RWPE1 (cell line): ENCODE measurements at regions not wholly inside any gene's neighbourhood (a gene's known extent, or its start where the extent isn't known, plus 50 kb on each side); places are given as distances from the start of the nearest gene placed in this dataset.

Source experiments
- CTCF ChIA-PET: fragments of 350-600 bp; sonication (Branson Sonifier 250); formaldehyde crosslinking; extraction: SDS; loops from one replicate; lab custom pipeline; 2021; lab: Yijun Ruan, JAX
- POLR2A ChIA-PET: fragments of 400-600 bp; formaldehyde crosslinking; extraction: SDS; loops from one replicate; lab custom pipeline; 2020; ENCODE audit warnings: antibody characterized with exemption; ENCODE audit not compliant: low non-redundant PET; lab: Yijun Ruan, JAX
- DNase-seq: peaks from one replicate; pipeline ENCODE4 v3.0.0; 2012; ENCODE audit warnings: low spot score
- H3K27ac ChIP-seq: fragments of 450-650 bp; 2 replicates; pipeline ENCODE4 v1.5.1; 2017
- TF ChIP-seq, protein P1 (sequence below): fragments of 450-650 bp; conservative IDR thresholded peaks from 2 replicates; pipeline ENCODE4 v1.5.1; 2017; ENCODE audit warnings: low read depth, mild to moderate bottlenecking

DNA sequence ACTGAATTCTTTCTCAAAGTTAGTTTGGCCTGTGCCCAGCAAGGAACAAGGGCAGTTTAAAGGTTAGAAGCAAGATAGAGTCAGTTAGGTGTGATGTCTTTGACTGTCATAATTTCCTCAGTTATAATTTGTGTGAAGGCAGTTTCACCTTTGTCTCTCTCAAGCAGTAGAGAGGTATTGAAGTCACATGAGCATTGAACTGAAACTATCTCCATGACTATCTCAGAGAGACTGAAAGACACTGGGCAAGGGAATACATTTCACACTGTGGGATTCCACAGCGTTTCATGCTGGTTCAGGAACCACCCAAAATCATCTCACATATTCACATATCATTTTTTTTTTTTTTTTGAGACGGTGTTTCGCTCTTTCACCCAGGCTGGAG lies 366.1 kb downstream of the PREX1 start:
- no peak for DNase-seq
- ChIA-PET POLR2A (no interaction called here), CTCF (no interaction called here)
- TF ChIP-seq, protein P1, sequence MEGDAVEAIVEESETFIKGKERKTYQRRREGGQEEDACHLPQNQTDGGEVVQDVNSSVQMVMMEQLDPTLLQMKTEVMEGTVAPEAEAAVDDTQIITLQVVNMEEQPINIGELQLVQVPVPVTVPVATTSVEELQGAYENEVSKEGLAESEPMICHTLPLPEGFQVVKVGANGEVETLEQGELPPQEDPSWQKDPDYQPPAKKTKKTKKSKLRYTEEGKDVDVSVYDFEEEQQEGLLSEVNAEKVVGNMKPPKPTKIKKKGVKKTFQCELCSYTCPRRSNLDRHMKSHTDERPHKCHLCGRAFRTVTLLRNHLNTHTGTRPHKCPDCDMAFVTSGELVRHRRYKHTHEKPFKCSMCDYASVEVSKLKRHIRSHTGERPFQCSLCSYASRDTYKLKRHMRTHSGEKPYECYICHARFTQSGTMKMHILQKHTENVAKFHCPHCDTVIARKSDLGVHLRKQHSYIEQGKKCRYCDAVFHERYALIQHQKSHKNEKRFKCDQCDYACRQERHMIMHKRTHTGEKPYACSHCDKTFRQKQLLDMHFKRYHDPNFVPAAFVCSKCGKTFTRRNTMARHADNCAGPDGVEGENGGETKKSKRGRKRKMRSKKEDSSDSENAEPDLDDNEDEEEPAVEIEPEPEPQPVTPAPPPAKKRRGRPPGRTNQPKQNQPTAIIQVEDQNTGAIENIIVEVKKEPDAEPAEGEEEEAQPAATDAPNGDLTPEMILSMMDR = no peak
- H3K27ac ChIP-seq = no peak overlapping the region

DNA sequence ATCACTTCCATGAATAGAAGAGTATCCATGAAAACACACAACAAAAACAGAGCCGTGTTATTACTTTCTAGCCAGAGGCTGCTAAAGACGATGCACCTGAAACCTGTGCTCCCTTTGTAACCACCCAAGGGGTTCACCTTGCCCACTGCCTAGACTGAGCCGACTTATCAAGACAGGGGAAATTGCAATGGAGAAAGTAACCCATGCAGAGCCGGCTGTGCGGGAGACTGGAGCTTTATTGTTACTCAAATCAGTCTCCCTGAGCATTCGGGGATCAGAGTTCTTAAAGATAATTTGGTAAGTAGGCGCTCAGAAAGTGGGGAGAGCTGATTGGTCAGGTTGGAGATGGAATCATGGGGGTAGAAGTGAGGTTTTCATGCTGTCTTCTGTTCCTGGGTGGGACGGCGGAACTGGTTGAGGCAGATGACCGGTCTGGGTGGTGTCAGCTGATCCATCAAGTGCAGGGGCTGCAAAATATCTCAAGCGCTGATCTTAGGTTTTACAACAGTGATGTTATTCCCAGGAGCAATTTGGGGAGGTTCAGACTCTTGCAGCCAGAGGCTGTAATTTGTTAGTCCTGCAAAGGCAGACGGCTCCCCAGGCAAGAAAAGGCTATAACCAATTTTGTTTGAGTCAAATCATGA lies 366.6 kb downstream of the PREX1 start:
- TF ChIP-seq, protein P1 = no peak
- POLR2A ChIA-PET = no interaction called here

DNA sequence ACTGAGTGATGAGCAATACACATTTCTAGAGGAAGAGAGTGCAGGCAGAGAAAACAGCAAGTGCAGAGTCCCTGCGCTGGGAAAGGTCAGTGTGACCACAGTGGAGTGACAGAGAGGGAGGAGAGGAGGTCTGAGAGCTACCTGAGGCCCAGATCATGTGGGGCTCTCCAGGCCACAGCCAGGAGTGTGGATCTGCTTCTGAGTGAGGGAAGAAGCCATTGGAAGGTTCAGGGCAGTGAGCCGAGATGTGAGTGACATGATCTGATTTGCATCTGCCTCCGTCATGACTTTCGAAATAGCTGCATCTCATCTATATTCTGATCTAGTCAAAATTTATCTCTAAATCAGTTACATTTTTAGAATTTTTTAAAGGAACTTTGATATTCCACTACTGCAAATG lies 367.1 kb downstream of the PREX1 start:
- no peak overlapping the region for H3K27ac ChIP-seq
- ChIA-PET CTCF (interaction anchor here (0.5 kb wide), 1 partner anchor 770 kb away, joined by 3 read pairs; no protein-coding TSS in a partner anchor), POLR2A (no interaction called here)
- no peak for DNase-seq
- TF ChIP-seq, protein P1 = no peak

More for the DNA sequence above, 366.6 kb downstream of the PREX1 start:
- CTCF ChIA-PET = no interaction called here
- DNase-seq = no peak
- H3K27ac ChIP-seq = no peak overlapping the region

DNA sequence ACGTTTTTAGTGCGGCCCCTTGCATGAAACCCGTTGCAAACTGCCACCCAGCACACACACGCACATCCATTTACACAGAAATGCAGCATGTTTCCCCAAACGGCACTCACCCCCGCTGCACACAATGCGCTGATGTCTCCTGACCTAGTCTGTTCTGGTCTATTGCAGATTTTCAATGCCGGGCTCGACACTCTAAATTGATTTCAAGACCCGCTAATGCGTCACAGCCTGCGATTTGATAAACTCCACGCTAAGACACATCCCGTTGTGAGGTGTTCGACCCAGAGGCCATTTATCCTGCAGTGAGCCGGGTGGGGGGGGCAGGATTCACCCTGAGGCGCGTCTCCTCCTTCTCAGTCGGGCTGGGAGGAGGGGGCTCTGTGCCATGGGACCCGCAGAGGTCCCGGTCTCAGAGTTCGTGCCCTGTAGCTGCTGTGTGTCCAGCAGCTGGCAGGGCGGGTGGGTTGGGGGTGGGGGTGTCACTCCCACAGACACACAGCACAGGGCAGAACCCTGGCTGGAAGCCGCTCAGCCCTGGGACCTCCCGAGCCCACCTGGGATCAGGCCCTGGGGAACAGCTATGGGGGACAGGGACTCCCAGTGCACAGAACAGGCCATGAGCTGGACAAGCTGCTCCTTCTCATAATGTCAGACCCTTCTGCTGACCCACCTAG lies 367.9 kb downstream of the PREX1 start:
- no peak for DNase-seq
- H3K27ac ChIP-seq = no peak overlapping the region
- CTCF ChIA-PET = interaction anchor here (0.5 to 1.4 kb wide), 3 partner anchors 14 to 769 kb away, joined by 3 to 8 read pairs (median 3); no protein-coding TSS in a partner anchor
- TF ChIP-seq, protein P1 = no peak
- POLR2A ChIA-PET = no interaction called here

DNA sequence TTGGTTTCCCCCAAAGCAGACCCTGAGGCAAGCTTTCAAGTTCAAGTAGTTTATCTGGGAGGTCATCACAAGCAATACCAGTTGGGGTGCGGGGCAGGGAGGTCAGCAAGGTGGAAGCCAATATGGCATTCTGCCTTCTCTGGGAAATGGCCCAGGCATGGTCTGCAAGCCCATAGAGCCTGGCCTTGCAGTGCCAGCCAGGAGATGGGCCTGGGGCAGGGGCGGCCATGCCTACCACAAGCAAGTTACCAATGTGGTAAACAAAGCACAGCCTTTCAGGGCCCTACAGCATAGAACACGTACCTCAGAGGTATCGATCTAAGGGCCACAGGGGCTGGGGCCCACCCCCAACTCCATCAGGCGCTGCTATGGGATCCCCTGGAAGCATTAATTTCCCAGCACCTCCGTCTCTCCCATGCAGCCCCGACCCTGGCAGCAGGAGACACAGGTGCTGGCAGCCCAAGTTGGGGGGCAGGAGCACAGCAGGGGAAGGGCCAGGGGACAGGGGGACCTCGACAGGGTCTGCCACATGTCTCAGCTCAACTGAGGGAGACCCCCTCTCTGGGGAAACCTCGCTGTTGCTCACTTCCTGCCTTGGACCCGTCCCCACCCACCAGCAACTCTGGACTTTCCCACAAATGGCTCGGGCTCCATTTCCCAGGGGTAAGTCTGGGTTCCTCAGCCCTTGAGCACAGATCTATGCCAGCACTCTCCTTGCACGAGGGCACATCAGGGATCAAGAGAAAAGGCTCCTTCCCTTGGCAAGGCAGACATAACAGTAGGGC lies 369.0 kb downstream of the PREX1 start:
- TF ChIP-seq, protein P1 = no peak
- POLR2A ChIA-PET = no interaction called here

DNA sequence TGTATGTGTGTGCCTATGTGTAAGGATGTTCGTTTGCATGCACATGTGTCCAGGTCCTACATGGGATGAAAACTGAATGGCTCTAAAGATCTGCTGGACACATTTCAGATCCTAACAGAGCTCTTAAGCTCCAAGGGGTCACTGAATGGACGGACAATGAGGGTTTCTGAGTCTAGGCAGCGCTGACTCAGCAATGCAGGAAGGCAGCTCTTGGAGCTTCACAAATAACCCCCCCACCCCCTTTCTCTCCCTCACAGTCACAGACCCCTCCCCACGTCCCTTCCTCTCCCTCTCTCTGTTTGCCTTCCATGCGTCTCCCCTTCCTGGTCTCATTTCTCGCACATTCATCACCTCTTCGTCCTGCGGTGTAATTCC lies 369.8 kb downstream of the PREX1 start:
- POLR2A ChIA-PET = no interaction called here
- H3K27ac ChIP-seq = no peak overlapping the region
- no peak for DNase-seq
- CTCF ChIA-PET = no interaction called here
- TF ChIP-seq, protein P1 = no peak

More for the DNA sequence above, 369.0 kb downstream of the PREX1 start:
- no peak for DNase-seq
- CTCF ChIA-PET = interaction anchor here (1.0 to 1.4 kb wide), 2 partner anchors 15 to 162 kb away, joined by 3 to 8 read pairs; no protein-coding TSS in a partner anchor
- no peak overlapping the region for H3K27ac ChIP-seq
